Kidney (tissue), 13 donors: ENCODE measurements at regions not wholly inside any gene's neighbourhood (a gene's known extent, or its start where the extent isn't known, plus 50 kb on each side); places are given as distances from the start of the nearest gene placed in this dataset.

Experiments
- DNase-seq, 5 donors: peaks; one replicate each; pipeline ENCODE4 v3.0.0-alpha.2; 2013 to 2020
- FAIRE-seq: peaks from 2 replicates; lab custom pipeline; 2012; peaks lifted over from hg19 to GRCh38; lab: Jason Lieb, UNC
- H3K27ac ChIP-seq, 2 donors: one replicate each; pipeline ENCODE4 v1.7.0; 2013; ENCODE audit warnings: low read depth in 2 of 2, low read length in 2 of 2, inconsistent platforms in 1 of 2
- H3K27me3 ChIP-seq: one replicate; pipeline ENCODE4 v1.7.1; 2013; ENCODE audit warnings: low read length, inconsistent platforms; ENCODE audit not compliant: control insufficient read depth, insufficient read depth
- H3K36me3 ChIP-seq, 3 donors: one replicate each; pipeline versions ENCODE4 v1.7.0 to v1.7.1; 2013; ENCODE audit warnings: low read length in 3 of 3, control low read depth in 1 of 3, inconsistent platforms in 1 of 3; ENCODE audit not compliant: insufficient read depth in 3 of 3, control insufficient read depth in 2 of 3
- H3K4me1 ChIP-seq, 3 donors: one replicate each; pipeline versions ENCODE4 v1.7.0 to v1.7.1; 2013; ENCODE audit warnings: low read length in 3 of 3, inconsistent platforms in 1 of 3, low read depth in 1 of 3; ENCODE audit not compliant: control insufficient read depth in 2 of 3, insufficient read depth in 2 of 3
- H3K4me3 ChIP-seq, 3 donors: one replicate each; pipeline versions ENCODE4 v1.7.0 to v1.8.1; 2013; ENCODE audit warnings: low read length in 3 of 3, control low read depth in 1 of 3, inconsistent platforms in 1 of 3
- H3K9ac ChIP-seq, 3 donors: one replicate each; pipeline versions ENCODE4 v1.7.0 to v1.7.1; 2013; ENCODE audit warnings: low read length in 3 of 3, control low read depth in 1 of 3, inconsistent platforms in 1 of 3
- H3K9me3 ChIP-seq, 3 donors: one replicate each; pipeline versions ENCODE4 v1.7.0 to v1.7.1; 2013; ENCODE audit warnings: low read length in 3 of 3, control low read depth in 1 of 3, inconsistent platforms in 1 of 3; ENCODE audit not compliant: control insufficient read depth in 2 of 3, insufficient read depth in 1 of 3
- intact Hi-C: fragments of 100-400 bp; cut with DNase I; formaldehyde crosslinking; loops from one replicate; pipeline ENCODE4 v1.11.1; 2022
- TF ChIP-seq, protein P1 (sequence below): IDR thresholded peaks from 3 replicates; pipeline ENCODE4 v1.5.1; 2012; ENCODE audit warnings: mild to moderate bottlenecking, moderate library complexity, borderline replicate concordance; ENCODE audit not compliant: insufficient read depth; ENCODE audit errors: extremely low read depth
- donor health status: control.
- donor health status: control.
- donor health status: control.
- donor health status: control.
- donor health status: control.
- donor health status: DM: yes; HTN: yes; CAD: no.
- donor health status: Normal renal cell carcinoma (clear cell type).

DNA sequence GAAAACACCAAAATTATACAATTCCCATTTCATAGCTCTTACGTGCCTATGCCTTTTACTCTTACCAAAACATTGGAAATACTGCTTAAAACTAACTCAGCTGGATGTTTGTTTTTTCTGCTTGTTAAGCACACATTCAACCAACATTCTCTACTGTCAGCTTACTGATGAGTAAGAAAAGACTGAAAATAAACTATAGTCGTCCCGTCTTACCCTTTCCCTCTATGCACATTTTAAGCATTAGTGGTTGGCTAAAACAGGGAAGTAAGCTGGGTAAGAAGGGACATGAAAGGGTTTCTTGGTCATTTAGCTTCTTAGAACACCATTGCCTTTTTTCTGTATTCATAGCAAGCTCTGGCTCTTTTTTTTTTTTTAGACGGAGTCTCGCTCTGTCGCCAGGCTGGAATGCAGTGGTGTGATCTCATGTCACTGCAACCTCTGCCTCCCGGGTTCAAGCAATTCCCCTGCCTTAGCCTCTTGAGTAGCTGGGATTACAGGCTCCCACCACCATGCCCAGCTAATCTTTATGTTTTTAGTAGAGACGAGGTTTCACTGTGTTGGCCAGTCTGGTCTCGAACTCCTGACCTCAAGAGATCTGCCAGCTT lies 232.1 kb upstream of the PCSK5 start:
- H3K4me1 ChIP-seq, result no peaks in the 10 kb centered on the region
- TF ChIP-seq, protein P1, sequence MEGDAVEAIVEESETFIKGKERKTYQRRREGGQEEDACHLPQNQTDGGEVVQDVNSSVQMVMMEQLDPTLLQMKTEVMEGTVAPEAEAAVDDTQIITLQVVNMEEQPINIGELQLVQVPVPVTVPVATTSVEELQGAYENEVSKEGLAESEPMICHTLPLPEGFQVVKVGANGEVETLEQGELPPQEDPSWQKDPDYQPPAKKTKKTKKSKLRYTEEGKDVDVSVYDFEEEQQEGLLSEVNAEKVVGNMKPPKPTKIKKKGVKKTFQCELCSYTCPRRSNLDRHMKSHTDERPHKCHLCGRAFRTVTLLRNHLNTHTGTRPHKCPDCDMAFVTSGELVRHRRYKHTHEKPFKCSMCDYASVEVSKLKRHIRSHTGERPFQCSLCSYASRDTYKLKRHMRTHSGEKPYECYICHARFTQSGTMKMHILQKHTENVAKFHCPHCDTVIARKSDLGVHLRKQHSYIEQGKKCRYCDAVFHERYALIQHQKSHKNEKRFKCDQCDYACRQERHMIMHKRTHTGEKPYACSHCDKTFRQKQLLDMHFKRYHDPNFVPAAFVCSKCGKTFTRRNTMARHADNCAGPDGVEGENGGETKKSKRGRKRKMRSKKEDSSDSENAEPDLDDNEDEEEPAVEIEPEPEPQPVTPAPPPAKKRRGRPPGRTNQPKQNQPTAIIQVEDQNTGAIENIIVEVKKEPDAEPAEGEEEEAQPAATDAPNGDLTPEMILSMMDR, result no peak
- H3K4me3 ChIP-seq, result no peak overlapping the region
- H3K27me3 ChIP-seq, result no peaks in the 10 kb centered on the region
- FAIRE-seq (no peak), DNase-seq (peak in 3 of 5 donors; percentile 53 to 68 (median 63))
- H3K27ac ChIP-seq, result no peak overlapping the region
- no peaks in the 10 kb centered on the region for H3K9me3 ChIP-seq
- no peak overlapping the region for H3K9ac ChIP-seq
- no peaks in the 10 kb centered on the region for H3K36me3 ChIP-seq
- intact Hi-C loops, result no loop called here

DNA sequence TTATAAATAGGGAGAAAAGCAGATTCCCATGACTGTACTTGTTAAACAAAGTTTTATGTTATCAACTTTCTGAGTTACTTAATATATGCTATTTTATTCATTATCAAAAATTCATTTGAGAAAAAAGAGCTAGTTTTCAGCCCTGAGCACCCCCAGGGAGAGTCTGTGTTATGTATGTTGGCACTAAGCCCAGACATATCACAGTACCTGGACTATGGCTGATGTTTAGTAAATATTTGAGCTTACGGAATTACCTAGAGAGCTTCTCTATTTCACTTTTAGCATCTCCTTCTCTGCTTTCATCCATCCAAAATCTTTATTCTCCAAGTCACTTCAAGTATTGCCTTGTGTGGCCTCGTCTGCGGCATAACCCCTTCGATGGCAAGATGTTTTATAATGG lies 225.9 kb upstream of the PCSK5 start:
- FAIRE-seq (no peak), DNase-seq (peak in 1 of 5 donors; percentile 20)
- Histone ChIP-seq H3K9me3 (no peaks in the 10 kb centered on the region), H3K36me3 (no peaks in the 10 kb centered on the region), H3K4me1 (no peaks in the 10 kb centered on the region), H3K4me3 (no peak overlapping the region), H3K27me3 (no peaks in the 10 kb centered on the region), H3K9ac (no peak overlapping the region), H3K27ac (no peak overlapping the region)
- intact Hi-C loops, result no loop called here
- TF ChIP-seq, protein P1, result no peak

DNA sequence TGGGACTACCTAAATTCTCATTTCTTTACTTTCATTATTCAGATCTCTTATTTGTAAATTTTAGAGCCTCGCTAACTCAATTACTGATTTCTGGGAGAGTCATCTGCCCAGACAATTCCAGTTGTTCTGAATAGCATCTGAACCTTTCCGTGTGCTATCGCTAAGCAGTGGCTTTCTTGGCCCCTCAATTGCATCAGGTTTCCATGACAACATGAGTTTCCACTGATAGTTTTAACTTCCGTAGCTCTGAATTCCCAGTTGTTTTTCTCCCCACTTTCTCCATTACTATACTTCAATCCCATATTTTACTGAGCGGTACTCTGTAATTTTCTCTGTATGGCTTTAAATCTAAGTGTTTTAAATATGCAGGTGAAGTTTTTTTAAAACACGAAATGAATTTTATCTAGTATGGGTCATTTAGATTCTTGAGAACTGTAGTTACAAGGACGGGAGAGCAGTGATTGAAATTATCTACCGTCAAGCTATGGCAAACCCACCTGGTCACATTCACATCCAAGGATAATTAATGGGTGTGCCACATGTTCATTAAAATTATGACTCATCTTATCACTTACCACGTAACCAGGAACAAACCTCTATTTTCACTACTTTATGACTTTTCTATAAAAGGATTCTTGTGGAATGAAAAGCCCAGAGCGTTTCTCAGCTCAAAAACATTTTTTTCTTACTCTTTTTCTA lies 223.5 kb upstream of the PCSK5 start:
- intact Hi-C loops, result no loop called here
- FAIRE-seq, result no peak

More for the DNA sequence above, 223.5 kb upstream of the PCSK5 start:
- Histone ChIP-seq H3K9ac (no peak overlapping the region), H3K4me1 (no peaks in the 10 kb centered on the region), H3K4me3 (no peak overlapping the region), H3K27ac (no peak overlapping the region), H3K27me3 (no peaks in the 10 kb centered on the region), H3K36me3 (no peaks in the 10 kb centered on the region), H3K9me3 (no peaks in the 10 kb centered on the region)
- TF ChIP-seq, protein P1, result no peak
- no peak for DNase-seq
